NCI-H510A (cell line): ENCODE measurements at regions not wholly inside any gene's neighbourhood (a gene's known extent, or its start where the extent isn't known, plus 50 kb on each side); places are given as distances from the start of the nearest gene placed in this dataset.

ENCODE experiments used
- DNase-seq: peaks from one replicate; lab custom pipeline; 2025; lab: John Stamatoyannopoulos, UW

DNA sequence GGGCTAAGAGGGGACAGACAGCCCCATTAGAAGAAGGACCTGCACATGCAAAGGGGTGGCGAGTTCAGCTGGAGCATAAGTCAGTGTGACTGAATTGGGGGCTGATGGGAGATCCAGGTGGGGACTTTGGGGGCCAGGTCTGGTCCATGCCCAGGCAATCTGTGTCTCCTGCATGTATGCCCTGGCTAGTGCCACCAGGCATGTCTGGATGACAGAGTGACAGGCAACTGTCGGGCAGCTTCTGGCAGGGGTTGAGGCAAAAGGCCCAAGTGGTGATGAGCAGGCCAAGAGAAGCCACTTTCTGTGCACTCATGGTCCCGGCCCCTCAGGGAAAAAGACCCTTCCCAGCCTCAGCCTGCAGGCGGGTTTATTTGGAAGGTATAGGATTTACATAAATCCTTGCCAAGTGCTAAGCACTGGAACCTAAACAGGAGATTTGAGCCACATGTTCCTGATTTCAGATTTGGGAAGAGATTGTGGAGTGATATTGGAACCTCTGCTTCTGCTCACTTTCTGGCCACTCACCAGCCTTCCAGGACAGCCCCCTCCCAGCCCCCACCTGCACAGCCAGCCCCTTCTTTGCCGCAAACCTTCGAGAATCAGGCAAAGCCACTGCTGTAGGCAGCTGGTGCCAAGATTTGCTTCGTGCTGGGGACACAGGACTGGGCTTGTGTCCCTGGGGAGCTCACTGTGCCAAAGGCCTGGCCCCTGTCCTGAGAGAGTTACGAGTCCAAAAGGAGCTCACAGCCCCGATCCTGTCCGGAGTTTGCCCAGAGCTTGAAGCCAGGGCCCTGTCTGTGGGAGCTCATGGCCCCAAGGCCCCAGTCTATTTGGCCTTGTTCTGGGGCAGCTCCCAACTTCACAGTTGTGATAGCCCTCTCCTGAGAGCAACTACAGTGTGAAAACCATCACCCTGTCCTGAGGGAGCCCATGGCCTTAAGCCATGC, 232.5 kb upstream of the RTL1 start:
- DNase-seq: no peak

DNA sequence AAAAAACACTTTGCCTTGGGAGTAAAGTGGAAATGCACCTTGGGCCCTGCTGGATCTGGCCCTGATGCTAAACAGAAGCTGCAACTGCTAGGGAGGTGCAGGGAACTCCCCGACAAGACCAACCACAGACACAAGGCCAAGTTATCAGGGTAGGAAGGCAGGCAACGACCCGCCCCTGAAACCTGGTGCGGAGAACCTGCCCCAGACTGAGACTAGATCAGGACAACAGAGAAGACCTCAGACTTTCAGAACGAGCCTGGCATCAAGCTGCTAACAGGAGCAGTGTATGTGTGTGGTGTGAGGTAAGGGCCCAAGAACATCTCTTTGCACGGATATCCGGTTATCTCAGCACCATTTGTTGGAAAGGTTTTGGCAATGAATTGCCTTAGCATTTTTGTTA, 233.7 kb upstream of the RTL1 start:
- DNase-seq: no peak

DNA sequence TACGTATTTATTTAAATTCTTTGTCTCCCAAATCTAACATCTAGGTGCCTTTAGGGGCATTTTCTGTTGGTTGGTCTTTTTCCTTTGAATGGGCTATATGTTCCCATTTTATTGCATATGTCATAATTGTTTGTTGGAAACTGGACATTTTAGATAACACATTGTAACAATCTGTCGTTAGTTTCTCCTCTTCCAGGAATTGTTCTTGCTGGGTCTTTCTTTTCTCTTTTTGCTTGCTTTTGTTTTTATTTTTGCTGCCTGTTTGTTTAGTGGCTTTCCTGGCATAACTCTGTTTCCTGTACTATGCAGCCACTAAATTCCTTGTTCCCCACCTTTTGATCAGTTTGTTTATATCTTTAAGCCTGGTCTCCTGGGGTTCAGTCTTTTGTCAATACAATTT, 244.3 kb upstream of the RTL1 start:
- no peak for DNase-seq

DNA sequence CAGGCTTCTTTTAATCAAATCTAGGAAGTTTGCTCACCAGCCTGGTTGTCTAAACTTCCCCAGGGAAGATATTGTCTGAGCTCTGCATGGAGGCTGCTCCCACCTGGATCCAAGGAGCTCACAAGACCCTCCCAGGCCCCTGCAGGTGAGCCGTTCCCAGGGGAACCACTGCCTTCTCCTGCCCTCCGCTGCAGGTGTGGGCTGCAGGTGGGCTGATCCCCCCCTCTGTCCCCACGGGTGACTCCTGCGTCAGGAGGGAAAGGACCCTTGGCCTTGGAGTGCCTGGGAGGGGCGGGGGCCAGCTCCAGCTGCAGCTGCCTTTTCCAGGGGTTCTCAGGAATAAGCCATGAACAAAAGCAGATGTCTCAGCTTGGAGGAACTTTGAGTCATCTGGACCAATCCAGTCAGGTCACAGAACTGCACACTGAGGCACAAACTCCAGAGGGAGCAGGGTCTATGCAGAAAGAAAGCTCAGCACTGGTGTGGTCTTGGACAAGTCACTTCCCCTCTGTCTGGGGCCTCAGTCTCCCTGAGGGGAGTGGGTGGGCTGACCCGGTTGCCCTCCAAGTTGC, 246.6 kb upstream of the RTL1 start:
- DNase-seq: no peak

DNA sequence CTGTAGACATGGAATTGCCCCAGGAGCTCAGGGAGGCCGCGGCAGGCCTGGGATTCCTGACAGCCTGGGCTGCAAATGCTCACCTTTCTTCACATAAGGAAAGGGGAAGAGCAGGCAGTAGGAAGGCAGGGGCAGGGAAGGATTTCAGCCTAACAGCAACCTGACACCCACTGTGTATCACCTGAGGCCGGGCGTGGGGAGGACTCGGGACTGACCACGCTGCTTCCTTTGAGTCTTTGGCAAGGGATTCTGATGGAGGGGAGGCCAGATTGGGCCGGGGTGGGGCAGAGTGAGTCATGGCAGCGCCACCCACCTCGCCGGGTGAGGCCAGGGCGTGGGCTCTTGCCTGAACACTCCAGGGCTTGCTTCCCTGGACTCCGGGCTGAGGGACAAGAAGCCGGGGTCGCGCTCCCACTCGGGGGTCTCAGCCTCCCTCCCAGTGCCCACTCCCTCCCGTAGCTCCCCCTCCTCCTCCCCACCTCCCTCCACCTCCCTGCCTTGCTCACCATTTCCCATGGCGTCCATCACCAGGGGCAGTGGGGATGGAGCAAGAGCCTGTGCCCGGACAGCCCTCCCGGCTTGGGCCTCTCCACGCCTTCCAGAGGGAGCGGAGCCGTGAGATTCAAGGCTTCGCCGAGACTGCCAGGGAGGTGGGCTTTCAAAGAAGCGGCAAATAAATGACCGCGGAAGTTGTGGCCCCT, 247.9 kb upstream of the RTL1 start:
- DNase-seq: no peak

DNA sequence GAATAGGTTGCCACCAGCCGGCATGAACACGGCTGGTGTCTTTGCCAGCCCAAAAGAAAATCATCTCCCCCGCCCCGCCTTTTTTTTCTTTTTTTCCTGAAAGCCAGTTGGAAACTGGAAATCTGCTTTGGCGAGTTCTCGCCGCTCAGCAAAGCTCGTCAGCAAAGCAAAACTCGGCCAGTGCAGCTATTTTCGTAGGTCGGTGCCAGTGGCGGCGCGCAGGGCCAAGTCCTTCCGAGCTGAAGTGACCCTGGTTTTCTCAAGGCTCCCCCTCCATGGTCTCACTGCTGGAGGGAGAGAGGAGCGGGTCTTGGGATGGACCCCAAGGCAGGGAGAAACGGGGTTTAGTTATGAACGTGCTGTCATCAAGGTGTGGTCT, 248.4 kb upstream of the RTL1 start:
- no peak for DNase-seq

DNA sequence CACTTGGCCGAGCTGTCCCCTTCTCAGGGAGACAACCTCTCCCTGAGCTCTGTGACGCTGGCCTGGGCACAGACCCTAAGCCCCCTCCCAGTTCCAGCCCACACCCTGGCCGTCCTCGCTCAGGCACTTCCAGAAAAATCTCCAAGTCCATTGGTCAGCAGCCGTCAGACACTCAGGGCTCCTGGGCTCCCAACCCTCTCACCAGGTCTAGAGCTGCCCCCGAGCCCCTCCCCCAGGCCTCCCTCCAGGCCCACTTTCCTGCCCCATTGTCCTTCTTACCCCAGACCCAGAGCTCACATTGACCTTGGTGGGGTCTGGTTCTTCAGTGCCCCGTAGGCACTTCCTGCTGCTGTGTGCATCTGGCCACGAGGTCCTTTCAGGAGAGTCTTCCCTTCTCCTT, 249.3 kb upstream of the RTL1 start:
- no peak for DNase-seq

DNA sequence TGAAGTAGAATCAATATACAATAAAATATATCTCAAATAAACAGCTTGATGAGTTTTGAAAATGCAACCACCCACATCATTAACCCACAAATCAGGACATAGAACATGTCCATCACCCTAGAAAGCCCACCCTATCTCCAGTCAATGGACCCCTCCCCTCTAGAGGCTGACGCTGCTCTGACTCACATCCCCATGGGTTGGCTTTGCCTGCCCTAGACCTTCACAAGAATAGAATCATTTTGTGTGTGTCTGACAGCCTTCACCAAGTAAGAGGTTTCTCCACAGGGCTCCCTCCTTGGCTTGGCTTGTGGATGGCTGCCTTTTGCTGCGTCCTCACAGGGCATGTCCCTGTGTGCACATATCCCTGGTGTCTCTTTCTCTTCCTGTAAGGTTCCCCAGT, 250.2 kb upstream of the RTL1 start:
- DNase-seq: no peak

DNA sequence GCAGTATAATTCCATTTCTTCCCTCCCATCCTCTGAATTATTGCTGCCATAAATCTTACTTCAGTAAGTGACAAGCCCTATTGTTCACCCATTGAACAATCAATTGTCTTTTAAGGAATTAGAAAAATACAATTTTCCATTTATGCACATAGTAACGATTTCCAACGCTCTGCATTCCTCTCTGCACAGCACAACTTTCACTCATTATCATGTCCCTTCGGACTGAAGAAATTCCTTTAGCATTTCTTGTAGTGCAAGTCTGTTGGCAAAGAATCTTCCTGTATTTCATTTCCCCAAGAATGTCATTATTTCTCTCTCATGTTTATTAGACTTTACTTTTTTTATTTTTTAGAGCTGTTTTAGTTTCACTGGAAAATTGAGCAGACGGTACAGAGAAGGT, 252.1 kb upstream of the RTL1 start:
- DNase-seq: no peak

DNA sequence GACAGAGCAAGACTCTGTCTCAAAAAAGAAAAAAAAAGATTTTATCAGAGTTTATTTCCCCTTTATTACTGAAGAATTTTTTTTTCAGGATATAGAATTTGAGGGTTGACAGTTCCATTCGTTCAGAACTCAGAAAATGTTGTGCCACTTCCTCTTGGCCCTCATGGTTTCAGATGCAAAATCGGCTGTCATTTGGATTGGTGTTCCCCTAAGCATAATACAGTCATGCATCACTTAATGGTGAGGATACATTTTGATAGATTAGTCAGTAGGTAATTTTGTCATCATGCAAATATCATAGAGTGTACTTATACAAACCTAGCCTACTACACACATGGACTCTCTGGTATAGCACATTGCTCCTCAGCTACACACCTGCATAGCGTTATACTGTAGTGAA, 263.9 kb upstream of the RTL1 start:
- DNase-seq: no peak

DNA sequence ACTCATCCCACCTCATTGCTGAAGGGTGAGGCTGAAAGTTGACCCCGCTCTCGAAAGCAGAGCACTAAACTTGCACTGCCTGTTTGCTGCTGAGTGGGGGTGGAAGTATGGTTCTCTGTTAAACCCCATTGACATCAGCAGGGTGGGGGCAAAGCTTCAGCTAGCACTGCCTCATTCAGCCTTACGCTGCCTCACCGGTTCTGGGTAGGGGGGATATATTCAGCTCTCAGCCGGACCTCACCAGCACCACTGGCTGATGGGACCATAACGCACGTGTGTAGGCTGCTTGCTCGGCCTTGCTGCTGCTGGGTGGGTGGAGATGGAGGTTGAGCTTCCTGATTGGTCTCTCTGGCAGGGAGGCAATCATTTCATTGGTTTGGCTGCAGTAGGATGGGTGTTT, 265.7 kb upstream of the RTL1 start:
- no peak for DNase-seq

DNA sequence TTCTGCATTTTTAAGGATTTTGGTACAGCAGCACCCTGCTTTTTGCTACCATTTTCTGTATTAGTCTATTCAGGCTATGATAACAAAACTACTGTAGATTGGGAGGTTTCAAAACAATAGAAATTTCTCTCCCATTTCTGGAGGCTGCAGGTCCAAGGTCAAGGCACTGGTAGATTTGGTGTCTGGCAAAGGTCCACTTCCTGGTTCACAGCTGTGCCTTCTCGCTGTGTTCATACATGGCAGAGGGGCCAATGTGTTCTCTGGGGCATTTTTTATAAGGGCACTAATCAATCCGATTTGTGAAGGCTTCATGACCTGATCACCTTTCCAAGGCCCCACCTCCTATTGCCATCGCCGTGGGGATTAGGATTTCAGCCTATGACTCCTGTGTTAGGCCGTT, 268.1 kb upstream of the RTL1 start:
- DNase-seq: no peak

DNA sequence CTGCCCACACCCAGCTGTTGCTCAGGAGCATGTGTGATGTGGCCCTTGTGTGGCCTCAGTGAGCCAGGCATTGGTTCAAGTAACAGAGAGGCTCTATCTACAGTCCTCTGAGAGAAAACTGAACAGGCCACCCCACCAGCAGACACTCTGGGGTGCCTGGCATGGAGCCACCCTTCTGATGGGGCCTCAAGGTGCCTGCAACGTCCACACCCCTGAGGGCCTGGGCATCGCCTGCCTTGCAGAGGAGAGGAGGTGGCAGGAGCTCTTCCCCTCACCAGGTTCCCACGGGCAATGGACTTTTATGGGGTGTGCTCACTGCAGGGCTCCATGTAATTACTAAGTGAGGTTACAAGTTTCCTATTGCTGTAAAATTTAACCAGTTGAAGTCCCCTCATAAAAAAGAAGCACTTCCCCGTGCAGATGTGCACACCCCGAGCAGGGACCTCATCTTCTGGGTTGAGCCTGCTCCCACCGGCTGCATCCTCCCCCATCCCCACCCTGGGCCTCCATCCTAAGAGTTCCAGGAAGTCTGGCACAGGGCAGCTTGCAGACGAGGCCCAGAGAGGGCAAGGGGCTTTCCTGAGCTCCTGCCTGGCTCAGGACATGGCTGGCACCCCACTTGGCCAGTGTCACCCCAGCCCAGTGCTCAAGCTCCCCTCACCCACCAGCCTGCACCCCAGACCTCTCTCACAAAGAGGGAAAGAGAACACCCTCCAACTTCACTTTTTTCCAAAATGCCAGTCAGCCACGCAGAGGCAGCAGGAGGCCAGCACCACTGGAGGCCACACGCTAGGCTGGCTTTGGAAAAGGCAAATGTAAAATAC, 270.4 kb upstream of the RTL1 start:
- DNase-seq: no peak

DNA sequence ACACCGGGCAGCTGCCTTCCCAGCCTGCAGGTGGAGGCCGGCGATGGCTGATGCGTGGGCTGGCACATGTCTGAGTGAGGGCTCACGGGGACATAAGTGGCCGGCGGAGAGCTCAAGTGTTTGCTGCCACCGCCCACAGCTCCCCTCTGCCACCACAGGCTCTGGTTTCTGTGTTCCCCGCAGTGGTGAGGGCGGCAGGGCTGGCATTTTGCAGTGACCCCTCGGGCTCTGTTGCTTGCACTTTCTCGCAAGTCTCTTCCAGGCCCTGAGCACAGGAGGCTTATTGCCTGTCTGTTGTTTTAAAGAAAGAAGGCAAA, 271.0 kb upstream of the RTL1 start:
- DNase-seq: peak; percentile 74

DNA sequence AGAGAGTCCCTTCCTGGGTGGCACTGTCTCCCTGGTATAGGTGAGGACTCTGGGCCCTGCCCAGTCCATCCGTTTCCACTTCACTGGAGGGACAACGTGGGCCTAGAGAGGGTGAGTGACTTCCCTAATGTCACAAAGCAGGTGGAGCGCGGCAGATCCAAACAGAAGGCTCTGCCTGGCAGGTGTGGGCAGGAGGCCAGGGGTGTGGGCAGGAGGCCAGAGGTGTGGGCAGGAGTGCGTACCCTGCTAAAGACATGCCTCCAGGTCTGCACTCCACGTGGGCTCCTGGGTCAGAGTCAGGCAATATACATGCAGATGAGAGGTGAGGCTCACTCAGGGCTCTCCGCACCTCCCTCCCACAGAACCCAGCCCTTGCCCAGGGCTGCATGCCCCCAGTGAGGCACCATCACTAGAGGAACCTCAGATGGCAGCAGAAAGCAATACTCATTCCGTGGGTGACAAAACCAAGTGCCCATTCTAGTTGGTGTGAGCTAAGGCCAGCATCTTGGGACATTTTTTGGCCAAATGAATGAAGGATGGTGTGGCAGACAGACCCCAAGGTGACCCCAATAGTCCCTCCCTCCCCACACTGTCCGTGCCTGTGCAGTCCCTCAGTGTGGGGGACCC, 271.6 kb upstream of the RTL1 start:
- peak; percentile 54 for DNase-seq

DNA sequence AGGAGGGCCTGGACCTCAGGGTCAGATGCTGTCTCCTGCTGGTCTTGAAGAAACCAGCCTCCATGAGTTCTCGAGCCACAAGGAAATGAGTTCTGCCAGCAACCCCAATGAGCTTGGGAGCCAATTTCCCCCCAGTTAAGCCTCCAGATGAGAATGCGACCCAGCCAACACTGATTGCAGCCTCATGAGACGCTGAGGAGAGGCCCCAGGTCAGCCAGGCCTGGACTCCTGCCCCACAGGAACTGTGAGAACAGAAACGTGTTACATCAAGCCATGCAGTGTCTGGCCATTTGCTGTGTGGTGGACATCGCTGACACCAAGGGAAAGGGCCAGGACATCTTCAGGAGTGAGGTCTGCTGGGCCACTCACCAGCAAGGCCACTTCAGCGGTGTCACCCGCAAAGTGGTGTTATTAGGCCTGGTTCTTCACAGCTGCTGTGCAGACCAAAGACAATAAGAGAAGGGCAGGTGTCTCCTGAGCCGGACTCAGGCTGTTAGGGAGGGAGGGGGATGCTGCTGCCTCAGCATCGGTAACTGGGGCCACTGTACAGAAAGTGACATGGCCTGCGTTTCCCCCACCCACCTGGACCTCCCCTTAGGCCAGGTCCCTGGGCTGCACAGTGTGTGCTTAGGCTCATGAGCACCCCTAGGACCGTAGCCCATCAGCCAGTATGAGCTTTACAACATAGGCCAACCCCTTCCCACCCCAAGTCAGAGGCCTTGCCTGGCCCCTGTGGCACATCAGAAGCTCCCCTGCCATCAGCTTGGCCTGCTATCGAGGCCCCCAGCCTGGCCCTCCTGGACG, 272.4 kb upstream of the RTL1 start:
- DNase-seq: no peak

DNA sequence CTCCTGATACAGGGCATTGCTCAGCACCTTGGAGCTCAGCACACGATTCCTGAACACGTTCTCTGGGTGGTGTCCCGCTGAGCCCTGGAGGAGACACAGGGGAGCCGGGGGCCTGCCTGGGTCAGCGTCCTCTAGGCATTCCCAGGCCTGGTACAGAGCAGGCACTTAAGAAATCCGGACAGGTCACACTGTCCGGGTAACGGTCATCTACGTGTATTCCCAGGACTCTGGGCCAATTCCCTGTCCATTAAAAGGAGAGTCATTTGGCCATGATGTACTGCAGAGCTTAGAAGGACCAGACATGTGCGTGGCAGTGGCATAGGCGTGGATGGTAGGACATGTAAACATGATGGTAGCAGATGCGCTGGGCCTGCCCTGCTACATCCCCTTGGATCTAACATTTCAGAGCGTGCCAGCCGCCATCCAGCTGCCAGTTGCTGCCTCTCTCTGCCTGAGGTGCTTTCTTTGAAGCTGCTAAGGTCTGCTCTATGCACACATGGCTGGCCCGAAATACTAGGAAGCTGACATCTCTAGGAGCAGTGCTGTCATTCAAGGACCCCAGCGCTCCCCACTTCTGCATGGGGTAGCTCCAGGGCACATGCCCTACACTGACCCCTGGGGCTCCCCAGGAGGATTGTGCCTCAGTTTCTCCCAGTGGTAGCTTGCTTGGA, 273.1 kb upstream of the RTL1 start:
- no peak for DNase-seq

DNA sequence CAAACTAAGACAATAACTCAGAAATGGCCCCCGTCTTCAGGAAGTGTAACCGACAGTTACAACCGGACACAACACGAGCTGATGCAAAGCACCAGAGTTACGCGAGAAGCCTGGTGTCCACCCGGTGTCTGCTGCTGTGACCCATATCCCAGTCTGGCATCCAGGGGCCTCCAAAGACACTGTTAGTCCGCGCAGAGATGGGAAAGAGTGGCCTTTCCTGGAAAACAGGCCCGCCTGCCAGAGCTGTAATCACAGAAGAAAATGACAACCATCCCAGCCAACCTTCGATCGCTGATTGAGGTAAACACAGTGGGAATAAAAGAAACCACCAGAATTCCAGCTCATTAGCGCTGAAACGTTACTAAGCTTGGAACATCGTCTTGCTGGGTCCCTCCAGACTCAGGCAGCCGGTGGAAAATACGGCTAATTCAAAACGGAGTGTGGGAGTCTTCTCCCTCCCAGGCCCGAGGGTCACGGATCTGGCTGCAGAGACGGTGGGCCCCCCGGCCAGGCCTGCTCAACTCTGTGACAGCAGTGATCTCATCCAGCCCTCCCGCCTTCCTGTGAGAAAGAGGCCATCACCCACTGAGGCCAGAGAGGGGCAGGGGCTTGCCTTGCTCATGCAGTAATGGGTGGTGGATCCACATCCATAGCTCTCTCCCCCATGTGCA, 273.9 kb upstream of the RTL1 start:
- no peak for DNase-seq

DNA sequence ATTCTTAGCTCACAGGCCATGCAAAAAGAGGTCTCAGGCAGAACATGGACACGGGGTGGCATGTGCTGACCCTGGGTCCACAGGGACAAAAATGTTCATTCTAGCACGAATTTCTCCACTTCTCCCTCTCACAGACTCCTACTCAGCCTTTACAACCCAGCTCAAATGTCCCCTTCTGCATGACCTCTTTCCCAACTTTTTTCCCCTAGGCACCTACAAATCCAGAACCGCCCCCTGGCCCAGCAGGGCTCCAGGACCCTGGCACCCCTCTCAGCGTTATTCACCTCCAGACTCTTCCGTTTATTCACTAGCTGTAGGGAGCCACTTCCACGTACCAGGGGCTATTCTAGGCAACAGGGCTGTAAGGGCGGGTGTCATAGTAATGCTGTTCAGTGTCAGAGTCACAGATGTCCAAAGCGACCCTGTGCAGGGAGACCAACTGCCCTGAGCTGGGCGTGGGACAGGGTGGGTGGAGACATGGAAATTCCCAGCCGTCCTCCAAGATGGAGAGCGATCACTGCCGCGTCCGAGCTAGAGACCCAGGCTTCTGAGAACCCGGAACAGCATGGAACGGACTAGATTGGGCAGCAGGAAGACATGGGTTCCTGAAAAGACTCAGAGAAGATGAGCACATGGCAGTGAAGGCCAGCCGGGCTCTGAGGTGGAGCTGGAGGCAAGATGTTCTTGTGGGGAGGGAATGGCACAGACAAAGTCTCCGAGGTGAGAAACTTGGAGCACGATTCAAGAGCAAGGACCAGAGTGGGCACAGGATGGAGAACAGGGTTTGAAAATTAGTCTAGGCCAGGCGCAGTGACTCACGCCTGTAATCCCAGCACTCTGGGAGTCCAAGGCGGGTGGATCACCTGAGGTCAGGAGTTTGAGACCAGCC, 274.9 kb upstream of the RTL1 start:
- DNase-seq: no peak
